Endothelial cell (in vitro differentiated cells): ENCODE measurements at regions not wholly inside any gene's neighbourhood (a gene's known extent, or its start where the extent isn't known, plus 50 kb on each side); places are given as distances from the start of the nearest gene placed in this dataset.
"Not testable (repeated sequence)": the region's sequence is repeated elsewhere in the genome, so short reads cannot be mapped to it uniquely, and the experiment has no call there.

Experiments
- DNase-seq: peaks from one replicate; pipeline ENCODE4 v3.0.0; 2021; ENCODE audit warnings: low spot score
- H3K27ac Mint-ChIP-seq: one replicate; pipeline ENCODE4 v1.8.0; 2021; ENCODE audit warnings: mixed read lengths, inconsistent platforms; ENCODE audit not compliant: unreplicated experiment
- H3K27me3 Mint-ChIP-seq: one replicate; pipeline ENCODE4 v1.8.0; 2021; ENCODE audit warnings: mild to moderate bottlenecking, moderate library complexity, mixed read lengths, inconsistent platforms; ENCODE audit not compliant: unreplicated experiment
- H3K36me3 Mint-ChIP-seq: one replicate; pipeline ENCODE4 v1.8.0; 2021; ENCODE audit warnings: mild to moderate bottlenecking, low read depth, mixed read lengths, inconsistent platforms; ENCODE audit not compliant: unreplicated experiment
- H3K4me1 Mint-ChIP-seq: one replicate; pipeline ENCODE4 v1.8.0; 2021; ENCODE audit warnings: mild to moderate bottlenecking, mixed read lengths, inconsistent platforms; ENCODE audit not compliant: unreplicated experiment
- H3K4me3 Mint-ChIP-seq: one replicate; pipeline ENCODE4 v1.8.0; 2021; ENCODE audit warnings: mild to moderate bottlenecking, mixed read lengths, inconsistent platforms; ENCODE audit not compliant: unreplicated experiment
- H3K9me3 Mint-ChIP-seq: one replicate; pipeline ENCODE4 v1.8.0; 2021; ENCODE audit warnings: mixed read lengths, inconsistent platforms; ENCODE audit not compliant: unreplicated experiment
- CTCF ChIP-seq: fragments of 200-600 bp; sonication (generic); IDR thresholded peaks from one replicate; pipeline ENCODE4 v1.5.0; 2021; ENCODE audit warnings: antibody characterized with exemption; ENCODE audit not compliant: unreplicated experiment

DNA sequence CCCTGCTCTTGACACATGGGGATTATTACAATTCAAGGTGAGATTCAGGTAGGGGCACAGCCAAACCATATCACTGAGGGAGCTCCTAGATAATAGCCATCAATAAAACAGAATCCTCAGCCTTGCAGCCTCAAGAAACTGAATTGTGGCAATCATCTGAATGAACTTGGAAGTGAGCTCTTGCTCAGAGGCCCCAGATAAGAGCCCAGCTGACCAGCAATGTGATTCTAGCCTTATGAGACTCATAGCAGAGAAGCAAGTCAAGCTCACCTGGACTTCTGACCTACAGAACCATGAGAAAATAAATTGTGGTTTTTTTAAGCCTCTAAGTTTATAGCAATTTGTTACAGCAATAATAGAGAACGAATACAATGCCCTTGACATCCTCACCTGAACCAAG is 302.5 kb downstream of the LTN1 start:
- Mint-ChIP-seq H3K36me3 (no peaks in the 10 kb centered on the region), H3K27me3 (no peaks in the 10 kb centered on the region), H3K27ac (no peak overlapping the region), H3K4me1 (no peaks in the 10 kb centered on the region), H3K9me3 (no peaks in the 10 kb centered on the region), H3K4me3 (no peak overlapping the region)
- TF ChIP-seq CTCF: no peak
- no peak for DNase-seq

- DNase-seq: no peak
- no peak overlapping the region for H3K4me3 Mint-ChIP-seq
- TF ChIP-seq CTCF: no peak
- H3K27ac Mint-ChIP-seq: no peak overlapping the region
- no peaks in the 10 kb centered on the region for H3K4me1 Mint-ChIP-seq
- H3K36me3 Mint-ChIP-seq: no peaks in the 10 kb centered on the region
- H3K9me3 Mint-ChIP-seq: no peaks in the 10 kb centered on the region
- H3K27me3 Mint-ChIP-seq: no peaks in the 10 kb centered on the region
These were observed 304.3 kb downstream of the LTN1 start for GRCh38 chr21:28688381-28688780.

- no peak for TF ChIP-seq CTCF
- no peaks in the 10 kb centered on the region for H3K4me1 Mint-ChIP-seq
- no peak overlapping the region for H3K4me3 Mint-ChIP-seq
- no peaks in the 10 kb centered on the region for H3K27me3 Mint-ChIP-seq
- H3K27ac Mint-ChIP-seq: no peak overlapping the region
- no peaks in the 10 kb centered on the region for H3K36me3 Mint-ChIP-seq
- no peaks in the 10 kb centered on the region for H3K9me3 Mint-ChIP-seq
- no peak for DNase-seq
These were observed 305.1 kb downstream of the LTN1 start for GRCh38 chr21:28687586-28687985.

DNA sequence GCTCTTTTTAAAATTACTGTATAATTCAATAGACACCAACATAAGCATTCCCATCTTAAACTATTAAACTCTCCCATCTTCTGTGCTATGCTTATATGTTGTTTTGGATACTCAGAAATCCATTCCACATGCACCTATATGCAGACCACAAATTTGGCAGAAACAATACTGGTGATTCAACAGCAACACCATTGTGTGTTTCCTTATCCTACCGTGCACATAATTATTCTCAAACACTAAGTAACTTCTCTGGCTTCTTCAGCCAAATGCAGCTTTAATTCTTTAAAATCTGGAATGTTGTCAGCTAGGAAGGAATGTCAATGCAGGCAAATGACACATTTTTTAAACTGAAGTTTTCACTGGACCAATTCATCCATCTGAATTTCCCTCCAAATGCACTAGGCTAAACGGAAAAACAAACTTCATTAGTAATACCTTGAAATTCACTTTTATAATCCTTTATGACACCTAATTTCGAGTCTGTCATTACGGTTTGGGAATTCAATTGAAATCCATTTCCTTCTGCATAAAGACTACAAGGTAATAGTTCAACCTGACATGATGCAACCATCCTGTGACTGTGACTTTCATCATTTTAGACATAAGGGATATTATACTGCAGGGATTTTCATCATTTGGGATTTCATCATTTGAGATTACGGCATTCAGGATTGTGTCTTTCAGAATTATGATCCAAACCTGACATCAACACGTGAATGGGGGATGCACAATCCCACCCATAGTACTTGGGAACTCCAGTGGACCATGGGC is 308.5 kb downstream of the LTN1 start:
- Mint-ChIP-seq H3K4me1 (no peaks in the 10 kb centered on the region), H3K27ac (no peak overlapping the region), H3K36me3 (no peaks in the 10 kb centered on the region), H3K9me3 (no peaks in the 10 kb centered on the region), H3K4me3 (no peak overlapping the region), H3K27me3 (no peaks in the 10 kb centered on the region)
- TF ChIP-seq CTCF: no peak
- DNase-seq: no peak

- not testable (repeated sequence) for DNase-seq, H3K36me3 Mint-ChIP-seq, H3K27ac Mint-ChIP-seq, H3K27me3 Mint-ChIP-seq, H3K4me3 Mint-ChIP-seq, H3K4me1 Mint-ChIP-seq, H3K9me3 Mint-ChIP-seq
These were observed 309.8 kb downstream of the LTN1 start for GRCh38 chr21:28682884-28683283.

- not testable (repeated sequence) for H3K9me3 Mint-ChIP-seq, H3K27ac Mint-ChIP-seq, H3K4me1 Mint-ChIP-seq, H3K4me3 Mint-ChIP-seq, DNase-seq, H3K27me3 Mint-ChIP-seq, H3K36me3 Mint-ChIP-seq
These were observed 315.6 kb downstream of the LTN1 start for GRCh38 chr21:28677096-28677495.
